Neuronal stem cell (in vitro differentiated cells): ENCODE measurements at regions not wholly inside any gene's neighbourhood (a gene's known extent, or its start where the extent isn't known, plus 50 kb on each side); places are given as distances from the start of the nearest gene placed in this dataset.
"Not testable (repeated sequence)": the region's sequence is repeated elsewhere in the genome, so short reads cannot be mapped to it uniquely, and the experiment has no call there.

ENCODE experiments used
- DNase-seq: peaks from one replicate; pipeline ENCODE4 v3.0.0-alpha.2; 2013; ENCODE audit warnings: low spot score
- H2AFZ ChIP-seq: one replicate; pipeline ENCODE4 v1.6.1; 2013; ENCODE audit warnings: mild to moderate bottlenecking, low read length, inconsistent platforms
- H2AK5ac ChIP-seq: 2 replicates; pipeline ENCODE4 v1.6.1; 2013; ENCODE audit warnings: low read depth, mild to moderate bottlenecking, inconsistent platforms, low read length, moderate library complexity, mixed read lengths
- H2BK120ac ChIP-seq: 2 replicates; pipeline ENCODE4 v1.6.1; 2013; ENCODE audit warnings: low read depth, mild to moderate bottlenecking, inconsistent platforms, low read length, moderate library complexity, mixed read lengths
- H2BK12ac ChIP-seq: one replicate; pipeline ENCODE4 v1.6.1; 2013; ENCODE audit warnings: low read length, inconsistent platforms
- H2BK15ac ChIP-seq: 2 replicates; pipeline ENCODE4 v1.6.1; 2013; ENCODE audit warnings: mild to moderate bottlenecking, low read length, inconsistent platforms, mixed read lengths
- H2BK5ac ChIP-seq: one replicate; pipeline ENCODE4 v1.6.1; 2013; ENCODE audit warnings: inconsistent platforms, mild to moderate bottlenecking, low read length, moderate library complexity
- H3K14ac ChIP-seq: one replicate; pipeline ENCODE4 v1.6.1; 2013; ENCODE audit warnings: low read length, inconsistent platforms
- H3K18ac ChIP-seq: 2 replicates; pipeline ENCODE4 v1.6.1; 2013; ENCODE audit warnings: low read length, inconsistent platforms
- H3K23ac ChIP-seq: 2 replicates; pipeline ENCODE4 v1.6.1; 2013; ENCODE audit warnings: low read depth, mild to moderate bottlenecking, mixed read lengths, low read length, inconsistent platforms; ENCODE audit not compliant: poor library complexity
- H3K27ac ChIP-seq: replicated peaks from 3 replicates; pipeline ENCODE4 v1.5.1; 2013; ENCODE audit warnings: low read length, inconsistent platforms
- H3K27me3 ChIP-seq, 3 experiments: 2 replicates each; pipeline ENCODE4 v1.6.1; 2013; ENCODE audit warnings: low read length in 3 of 3, mild to moderate bottlenecking in 2 of 3, inconsistent platforms in 1 of 3, low read depth in 1 of 3, mixed read lengths in 1 of 3, moderate library complexity in 1 of 3; ENCODE audit not compliant: control insufficient read depth in 3 of 3, insufficient read depth in 3 of 3
- H3K36me3 ChIP-seq, 2 donors: replicated peaks in 1 of 2; 2 replicates each; pipeline ENCODE4 v1.6.1; 2013; ENCODE audit warnings: low read length in 2 of 2; ENCODE audit not compliant: control insufficient read depth in 2 of 2, insufficient read depth in 2 of 2
- H3K4ac ChIP-seq: 2 replicates; pipeline ENCODE4 v1.6.1; 2013; ENCODE audit warnings: inconsistent platforms, mild to moderate bottlenecking, low read length, moderate library complexity
- H3K4me1 ChIP-seq, 2 donors: 1 replicate in 1 of 2; 2 replicates in 1 of 2; pipeline ENCODE4 v1.6.1; 2013; ENCODE audit warnings: low read length in 2 of 2, low read depth in 1 of 2; ENCODE audit not compliant: control insufficient read depth in 2 of 2, insufficient read depth in 1 of 2
- H3K4me2 ChIP-seq: one replicate; pipeline ENCODE4 v1.6.1; 2013; ENCODE audit warnings: mild to moderate bottlenecking, low read length, inconsistent platforms; ENCODE audit not compliant: insufficient read depth, poor library complexity, severe bottlenecking
- H3K4me3 ChIP-seq, 2 donors: 2 replicates each; pipeline ENCODE4 v1.5.1; 2013; ENCODE audit warnings: low read length in 2 of 2, mild to moderate bottlenecking in 2 of 2, inconsistent platforms in 1 of 2, moderate library complexity in 1 of 2
- H3K79me1 ChIP-seq: one replicate; pipeline ENCODE4 v1.6.1; 2013; ENCODE audit warnings: low read depth, mild to moderate bottlenecking, inconsistent platforms, low read length, moderate library complexity
- H3K9ac ChIP-seq: one replicate; pipeline ENCODE4 v1.6.1; 2013; ENCODE audit warnings: mild to moderate bottlenecking, low read depth, low read length, inconsistent platforms; ENCODE audit not compliant: poor library complexity
- H3K9me3 ChIP-seq, 2 donors: replicated peaks in 1 of 2; 2 replicates each; pipeline versions ENCODE3 to v1.6.1; 2013; ENCODE audit warnings: low read length in 2 of 2, mild to moderate bottlenecking in 2 of 2, inconsistent platforms in 1 of 2, low read depth in 1 of 2, mixed read lengths in 1 of 2, moderate library complexity in 1 of 2; ENCODE audit not compliant: control insufficient read depth in 2 of 2, insufficient read depth in 1 of 2
- H4K8ac ChIP-seq: one replicate; pipeline ENCODE4 v1.6.1; 2013; ENCODE audit warnings: low read depth, mild to moderate bottlenecking, inconsistent platforms, low read length, moderate library complexity
- H4K91ac ChIP-seq: one replicate; pipeline ENCODE4 v1.6.1; 2013; ENCODE audit warnings: low read length, low read depth, mild to moderate bottlenecking, inconsistent platforms; ENCODE audit not compliant: poor library complexity
- WGBS, 2 donors: extraction: QIAGEN DNeasy Blood & Tissue Kit; methylation state at CpG; one replicate each; pipeline ENCODE4 v1.1.7; 2013; ENCODE audit warnings: missing lambda C conversion rate in 2 of 2, mixed read lengths in 1 of 2; ENCODE audit not compliant: insufficient read length in 2 of 2, insufficient replicate concordance in 1 of 2; ENCODE audit errors: extremely low coverage in 2 of 2; 5-methylcytosine and 5-hydroxymethylcytosine counted together

- no peak overlapping the region for H4K8ac ChIP-seq
- H3K18ac ChIP-seq = no peak overlapping the region
- no peaks in the 10 kb centered on the region for H3K79me1 ChIP-seq
- no peak overlapping the region for H2BK15ac ChIP-seq
- no peak overlapping the region for H3K9ac ChIP-seq
- no peaks in the 10 kb centered on the region for H3K36me3 ChIP-seq
- no peak overlapping the region for H4K91ac ChIP-seq
- H2AFZ ChIP-seq = no peak overlapping the region
- no peak overlapping the region for H3K14ac ChIP-seq
- DNase-seq = no peak
- no peak overlapping the region for H2AK5ac ChIP-seq
- no peaks in the 10 kb centered on the region for H3K27me3 ChIP-seq
- H3K4me1 ChIP-seq = no peaks in the 10 kb centered on the region
- no peak overlapping the region for H3K4ac ChIP-seq
- H3K4me2 ChIP-seq = no peak overlapping the region
- no peak overlapping the region for H3K4me3 ChIP-seq
- H2BK120ac ChIP-seq = no peak overlapping the region
- no peak overlapping the region for H3K27ac ChIP-seq
- H2BK5ac ChIP-seq = no peak overlapping the region
- H3K23ac ChIP-seq = no peak overlapping the region
- H3K9me3 ChIP-seq = no peaks in the 10 kb centered on the region
- no peak overlapping the region for H2BK12ac ChIP-seq
- no CpG with 5 or more reads among the region's 3 CpGs for WGBS, 2 donors
Measured at GRCh38 chr13:54706336-54706735, 1677.7 kb downstream of the OLFM4 start.

GRCh38 chr13:54709546-54709945 is 1680.9 kb downstream of the OLFM4 start:
- Histone ChIP-seq H2AK5ac (no peak overlapping the region), H2BK120ac (no peak overlapping the region), H3K4me3 (no peak overlapping the region), H3K14ac (no peak overlapping the region), H2AFZ (no peak overlapping the region), H3K4ac (no peak overlapping the region), H3K27me3 (no peaks in the 10 kb centered on the region), H3K9me3 (no peaks in the 10 kb centered on the region), H2BK12ac (no peak overlapping the region), H3K18ac (no peak overlapping the region), H2BK5ac (no peak overlapping the region), H3K79me1 (no peaks in the 10 kb centered on the region), H2BK15ac (no peak overlapping the region), H3K4me2 (no peak overlapping the region), H3K23ac (no peak overlapping the region), H3K4me1 (no peaks in the 10 kb centered on the region), H3K27ac (no peak overlapping the region), H3K36me3 (no peaks in the 10 kb centered on the region), H4K91ac (no peak overlapping the region), H4K8ac (no peak overlapping the region), H3K9ac (no peak overlapping the region)
- DNase-seq = no peak

- Histone ChIP-seq H3K9ac (no peak overlapping the region), H3K14ac (no peak overlapping the region), H2AK5ac (no peak overlapping the region), H2AFZ (peak overlapping the region; percentile 7), H3K9me3 (no peaks in the 10 kb centered on the region), H2BK120ac (no peak overlapping the region), H2BK15ac (no peak overlapping the region), H3K4me3 (no peak overlapping the region), H3K4ac (no peak overlapping the region), H3K36me3 (no peaks in the 10 kb centered on the region), H3K23ac (no peak overlapping the region), H3K27ac (no peak overlapping the region), H2BK5ac (no peak overlapping the region), H3K4me1 (peaks cover 2 to 9% of the 10 kb centered on the region in 2 donors), H2BK12ac (no peak overlapping the region), H3K79me1 (no peaks in the 10 kb centered on the region), H4K8ac (no peak overlapping the region), H3K27me3 (no peaks in the 10 kb centered on the region), H3K18ac (no peak overlapping the region), H3K4me2 (no peak overlapping the region), H4K91ac (no peak overlapping the region)
- DNase-seq = peak; percentile 12
- no CpG with 5 or more reads among the region's 5 CpGs for WGBS, 2 donors
Measured at GRCh38 chr13:54733639-54734038, 1705.0 kb downstream of the OLFM4 start.

- not testable (repeated sequence) for H3K4me2 ChIP-seq, H3K4me3 ChIP-seq, H2AFZ ChIP-seq, H3K23ac ChIP-seq, H3K36me3 ChIP-seq, H3K27ac ChIP-seq, H2BK12ac ChIP-seq, H2BK120ac ChIP-seq, H3K4me1 ChIP-seq, H4K8ac ChIP-seq, H3K9me3 ChIP-seq, H3K27me3 ChIP-seq, H3K4ac ChIP-seq, DNase-seq, H2BK5ac ChIP-seq, H3K9ac ChIP-seq, H4K91ac ChIP-seq, H2BK15ac ChIP-seq, H2AK5ac ChIP-seq, H3K79me1 ChIP-seq, H3K18ac ChIP-seq, H3K14ac ChIP-seq
- no CpG with 5 or more reads among the region's 21 CpGs for WGBS, 2 donors
Measured at GRCh38 chr13:54737211-54737610, 1708.6 kb downstream of the OLFM4 start.
